ENCODE measurements at regions not wholly inside any gene's neighbourhood (a gene's known extent, or its start where the extent isn't known, plus 50 kb on each side); places are given as distances from the start of the nearest gene placed in this dataset.

- DNase-seq (ENCODE audit: low read depth) = no peak
Observed at GRCh38 chr5:158413122-158413680, 554.3 kb upstream of the CLINT1 start.

GRCh38 chr5:158410976-158411375, 552.0 kb upstream of the CLINT1 start:
- DNase-seq (ENCODE audit: low read depth) = no peak

GRCh38 chr5:158409507-158409906, 550.6 kb upstream of the CLINT1 start:
- DNase-seq (ENCODE audit: low read depth) = no peak

- no peak for DNase-seq (ENCODE audit: low read depth)
Observed at GRCh38 chr5:158407824-158408195, 548.9 kb upstream of the CLINT1 start.

GRCh38 chr5:158406884-158407823, 548.2 kb upstream of the CLINT1 start:
- peak; percentile 87 for DNase-seq (ENCODE audit: low read depth)

- no peak for DNase-seq (ENCODE audit: low read depth)
Observed at GRCh38 chr5:158398360-158399201, 539.6 kb upstream of the CLINT1 start.

- DNase-seq (ENCODE audit: low read depth) = no peak
Observed at GRCh38 chr5:158397278-158397677, 538.3 kb upstream of the CLINT1 start.

GRCh38 chr5:158394102-158394501, 535.2 kb upstream of the CLINT1 start:
- DNase-seq (ENCODE audit: low read depth) = no peak

GRCh38 chr5:158393457-158393856, 534.5 kb upstream of the CLINT1 start:
- DNase-seq (ENCODE audit: low read depth) = no peak

- no peak for DNase-seq (ENCODE audit: low read depth)
Observed at GRCh38 chr5:158392753-158393152, 533.8 kb upstream of the CLINT1 start.

GRCh38 chr5:158390577-158390976, 531.6 kb upstream of the CLINT1 start:
- peak; percentile 97 for DNase-seq (ENCODE audit: low read depth)

- no peak for DNase-seq (ENCODE audit: low read depth)
Observed at GRCh38 chr5:158389786-158390185, 530.8 kb upstream of the CLINT1 start.

GRCh38 chr5:158388021-158388420, 529.1 kb upstream of the CLINT1 start:
- DNase-seq (ENCODE audit: low read depth) = no peak

GRCh38 chr5:158387499-158387898, 528.6 kb upstream of the CLINT1 start:
- no peak for DNase-seq (ENCODE audit: low read depth)

GRCh38 chr5:158385982-158386381, 527.0 kb upstream of the CLINT1 start:
- DNase-seq (ENCODE audit: low read depth) = no peak

GRCh38 chr5:158384535-158385481, 525.9 kb upstream of the CLINT1 start:
- peak; percentile 99 for DNase-seq (ENCODE audit: low read depth)

- no peak for DNase-seq (ENCODE audit: low read depth)
Observed at GRCh38 chr5:158383486-158383885, 524.5 kb upstream of the CLINT1 start.

GRCh38 chr5:158382473-158382872, 523.5 kb upstream of the CLINT1 start:
- peak; percentile 97 for DNase-seq (ENCODE audit: low read depth)

- no peak for DNase-seq (ENCODE audit: low read depth)
Observed at GRCh38 chr5:158381614-158382160, 522.7 kb upstream of the CLINT1 start.

GRCh38 chr5:158380661-158381060, 521.7 kb upstream of the CLINT1 start:
- peak; percentile 23 for DNase-seq (ENCODE audit: low read depth)

- DNase-seq (ENCODE audit: low read depth) = no peak
Observed at GRCh38 chr5:158378931-158379330, 520.0 kb upstream of the CLINT1 start.

All from HT1080 (cell line).